ENCODE measurements at regions not wholly inside any gene's neighbourhood (a gene's known extent, or its start where the extent isn't known, plus 50 kb on each side); places are given as distances from the start of the nearest gene placed in this dataset.

- H3K4me3 ChIP-seq, result no peak overlapping the region
- no peaks in the 10 kb centered on the region for H3K36me3 ChIP-seq
- TF ChIP-seq, protein P1, sequence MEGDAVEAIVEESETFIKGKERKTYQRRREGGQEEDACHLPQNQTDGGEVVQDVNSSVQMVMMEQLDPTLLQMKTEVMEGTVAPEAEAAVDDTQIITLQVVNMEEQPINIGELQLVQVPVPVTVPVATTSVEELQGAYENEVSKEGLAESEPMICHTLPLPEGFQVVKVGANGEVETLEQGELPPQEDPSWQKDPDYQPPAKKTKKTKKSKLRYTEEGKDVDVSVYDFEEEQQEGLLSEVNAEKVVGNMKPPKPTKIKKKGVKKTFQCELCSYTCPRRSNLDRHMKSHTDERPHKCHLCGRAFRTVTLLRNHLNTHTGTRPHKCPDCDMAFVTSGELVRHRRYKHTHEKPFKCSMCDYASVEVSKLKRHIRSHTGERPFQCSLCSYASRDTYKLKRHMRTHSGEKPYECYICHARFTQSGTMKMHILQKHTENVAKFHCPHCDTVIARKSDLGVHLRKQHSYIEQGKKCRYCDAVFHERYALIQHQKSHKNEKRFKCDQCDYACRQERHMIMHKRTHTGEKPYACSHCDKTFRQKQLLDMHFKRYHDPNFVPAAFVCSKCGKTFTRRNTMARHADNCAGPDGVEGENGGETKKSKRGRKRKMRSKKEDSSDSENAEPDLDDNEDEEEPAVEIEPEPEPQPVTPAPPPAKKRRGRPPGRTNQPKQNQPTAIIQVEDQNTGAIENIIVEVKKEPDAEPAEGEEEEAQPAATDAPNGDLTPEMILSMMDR (IDR thresholded peaks at IDR 0.05), result no peak
- TF ChIP-seq POLR2A (IDR thresholded peaks at IDR 0.05), result no peak
- no peak for TF ChIP-seq POLR2AphosphoS5 (IDR thresholded peaks at IDR 0.05)
- TF ChIP-seq EP300 (IDR thresholded peaks at IDR 0.05), result no peak
- H3K9me3 ChIP-seq, result no peaks in the 10 kb centered on the region
- no peaks in the 10 kb centered on the region for H3K27me3 ChIP-seq
- H3K4me1 ChIP-seq, result no peaks in the 10 kb centered on the region
- no peak for DNase-seq
- WGBS, 2 donors, result 25 to 72% methylated on average over 2 of the region's 2 CpGs
- H3K27ac ChIP-seq, result no peak overlapping the region
- intact Hi-C loops (cut with DNase I), result no loop called here
Measured at GRCh38 chr2:146214394-146214929, 1630.4 kb upstream of the ACVR2A start.

- TF ChIP-seq, protein P1 (IDR thresholded peaks at IDR 0.05), result no peak
- TF ChIP-seq EP300 (IDR thresholded peaks at IDR 0.05), result no peak
- no peak for TF ChIP-seq POLR2A (IDR thresholded peaks at IDR 0.05)
- no peak for TF ChIP-seq POLR2AphosphoS5 (IDR thresholded peaks at IDR 0.05)
- DNase-seq, result no peak
- H3K9me3 ChIP-seq, result no peaks in the 10 kb centered on the region
- H3K4me1 ChIP-seq, result no peaks in the 10 kb centered on the region
- no peak overlapping the region for H3K27ac ChIP-seq
- no peaks in the 10 kb centered on the region for H3K27me3 ChIP-seq
- no peak overlapping the region for H3K4me3 ChIP-seq
- intact Hi-C loops (cut with DNase I), result no loop called here
- no peaks in the 10 kb centered on the region for H3K36me3 ChIP-seq
Measured at GRCh38 chr2:146213674-146214073, 1631.2 kb upstream of the ACVR2A start.

DNA sequence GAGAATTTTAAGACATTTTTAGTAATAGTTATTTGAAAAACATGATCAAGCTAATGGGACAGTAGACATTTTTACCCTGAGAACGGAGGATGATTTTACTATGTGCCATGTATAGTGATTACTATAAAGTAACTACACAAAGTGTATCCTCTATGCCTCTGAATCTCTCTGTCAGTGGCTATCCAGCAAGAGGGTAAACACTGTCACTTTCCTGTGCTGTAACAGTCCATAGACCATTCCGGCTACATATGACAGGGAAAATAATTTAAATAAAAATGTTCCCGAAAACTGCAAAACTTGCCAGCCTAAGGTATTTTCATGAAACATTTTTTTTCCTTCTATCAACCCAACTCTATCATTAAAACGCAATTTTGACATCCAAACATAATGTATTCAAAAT, 1632.2 kb upstream of the ACVR2A start:
- H3K36me3 ChIP-seq, result no peaks in the 10 kb centered on the region
- intact Hi-C loops (cut with DNase I), result no loop called here
- WGBS, 2 donors, result 94% methylated on average over 4 of the region's 4 CpGs

DNA sequence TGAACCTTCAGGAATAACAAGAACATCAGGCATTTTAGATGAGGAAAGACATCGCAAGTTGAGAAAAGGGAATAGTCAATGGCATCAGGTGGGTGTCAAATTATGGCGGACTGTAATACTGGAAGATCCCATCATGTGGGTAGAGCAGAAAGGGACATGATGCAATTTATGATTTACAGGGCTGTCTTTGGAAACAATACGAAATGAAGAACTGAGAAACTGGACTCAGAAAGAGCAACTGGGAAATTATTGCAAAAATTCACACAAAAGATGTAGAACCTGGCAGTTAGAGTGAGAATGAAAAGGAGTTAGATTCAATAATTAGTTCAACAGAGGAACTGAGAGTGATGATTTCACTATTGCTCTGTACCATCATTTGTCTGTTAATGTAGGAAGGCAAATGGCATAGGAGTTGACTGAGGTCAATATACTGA, 1635.0 kb upstream of the ACVR2A start:
- Histone ChIP-seq H3K4me1 (no peaks in the 10 kb centered on the region), H3K36me3 (no peaks in the 10 kb centered on the region), H3K27me3 (no peaks in the 10 kb centered on the region), H3K27ac (no peak overlapping the region), H3K4me3 (no peak overlapping the region), H3K9me3 (no peaks in the 10 kb centered on the region)
- no peak for DNase-seq
- WGBS, 2 donors, result 91 to 96% methylated on average over 3 of the region's 3 CpGs
- intact Hi-C loops (cut with DNase I), result no loop called here
- no peak for TF ChIP-seq POLR2AphosphoS5 (IDR thresholded peaks at IDR 0.05)
- TF ChIP-seq, protein P1 (IDR thresholded peaks at IDR 0.05), result no peak
- no peak for TF ChIP-seq EP300 (IDR thresholded peaks at IDR 0.05)
- no peak for TF ChIP-seq POLR2A (IDR thresholded peaks at IDR 0.05)

More for the DNA sequence above, 1632.2 kb upstream of the ACVR2A start:
- Histone ChIP-seq H3K9me3 (no peaks in the 10 kb centered on the region), H3K27me3 (no peaks in the 10 kb centered on the region), H3K4me1 (no peaks in the 10 kb centered on the region), H3K27ac (no peak overlapping the region), H3K4me3 (no peak overlapping the region)
- DNase-seq, result no peak
- TF ChIP-seq, protein P1 (IDR thresholded peaks at IDR 0.05), result no peak
- TF ChIP-seq EP300 (IDR thresholded peaks at IDR 0.05), result no peak
- no peak for TF ChIP-seq POLR2AphosphoS5 (IDR thresholded peaks at IDR 0.05)
- no peak for TF ChIP-seq POLR2A (IDR thresholded peaks at IDR 0.05)

DNA sequence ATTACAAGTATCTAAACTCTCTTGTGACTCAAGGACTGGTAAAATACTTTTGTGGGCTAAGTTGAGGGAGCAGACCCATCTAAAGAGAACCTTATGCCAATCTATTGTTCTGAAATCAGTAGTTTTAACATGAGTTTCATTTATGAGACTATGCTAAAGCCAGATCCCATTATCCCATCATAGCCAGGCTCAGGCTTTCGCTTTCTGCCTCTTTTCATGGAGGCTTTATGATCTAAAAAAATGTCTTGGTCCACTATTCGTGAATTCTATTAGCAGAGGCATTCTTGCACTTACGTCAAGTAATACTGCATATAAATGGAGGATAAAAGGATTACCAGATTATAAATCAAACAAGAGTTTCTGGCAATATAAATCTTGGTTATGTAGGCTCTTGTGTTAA, 1636.9 kb upstream of the ACVR2A start:
- no peaks in the 10 kb centered on the region for H3K27me3 ChIP-seq
- no peak overlapping the region for H3K4me3 ChIP-seq
- no peaks in the 10 kb centered on the region for H3K36me3 ChIP-seq
- DNase-seq, result no peak
- H3K4me1 ChIP-seq, result no peaks in the 10 kb centered on the region
- TF ChIP-seq POLR2A (IDR thresholded peaks at IDR 0.05), result no peak
- TF ChIP-seq, protein P1 (IDR thresholded peaks at IDR 0.05), result no peak
- TF ChIP-seq POLR2AphosphoS5 (IDR thresholded peaks at IDR 0.05), result no peak
- TF ChIP-seq EP300 (IDR thresholded peaks at IDR 0.05), result no peak
- no peak overlapping the region for H3K27ac ChIP-seq
- no peaks in the 10 kb centered on the region for H3K9me3 ChIP-seq
- 85 to 89% methylated on average over 3 of the region's 3 CpGs for WGBS, 2 donors
- intact Hi-C loops (cut with DNase I), result no loop called here

Data from sigmoid colon (tissue), 6 donors.